Dedifferentiated amniotic fluid mesenchymal stem cell (primary cell): ENCODE measurements at regions not wholly inside any gene's neighbourhood (a gene's known extent, or its start where the extent isn't known, plus 50 kb on each side); places are given as distances from the start of the nearest gene placed in this dataset.

Source experiments
- DNase-seq: peaks from one replicate; pipeline ENCODE4 v3.0.0-alpha.2; 2016; ENCODE audit errors: extremely low spot score

DNA sequence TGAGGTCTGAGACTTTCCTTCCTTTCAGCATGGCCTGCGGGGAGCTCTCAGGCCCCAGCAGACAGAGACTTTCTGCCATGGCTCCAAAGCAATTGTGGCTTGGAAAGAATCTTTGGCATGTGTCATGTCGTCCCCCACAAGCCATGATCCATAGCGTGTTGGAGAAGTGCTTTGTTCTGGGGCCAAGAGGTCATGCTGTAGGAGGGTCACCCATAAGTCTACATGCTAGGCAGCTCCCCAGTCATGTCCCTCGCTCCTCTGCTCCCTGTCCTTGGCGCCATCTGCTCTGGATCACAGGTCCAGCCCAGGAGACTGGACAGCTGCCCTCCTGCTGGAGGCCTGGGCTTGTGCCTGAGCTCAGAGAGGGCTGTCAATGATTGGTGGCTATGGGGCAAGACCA, 78.8 kb upstream of the LCLAT1 start:
- DNase-seq: no peak

DNA sequence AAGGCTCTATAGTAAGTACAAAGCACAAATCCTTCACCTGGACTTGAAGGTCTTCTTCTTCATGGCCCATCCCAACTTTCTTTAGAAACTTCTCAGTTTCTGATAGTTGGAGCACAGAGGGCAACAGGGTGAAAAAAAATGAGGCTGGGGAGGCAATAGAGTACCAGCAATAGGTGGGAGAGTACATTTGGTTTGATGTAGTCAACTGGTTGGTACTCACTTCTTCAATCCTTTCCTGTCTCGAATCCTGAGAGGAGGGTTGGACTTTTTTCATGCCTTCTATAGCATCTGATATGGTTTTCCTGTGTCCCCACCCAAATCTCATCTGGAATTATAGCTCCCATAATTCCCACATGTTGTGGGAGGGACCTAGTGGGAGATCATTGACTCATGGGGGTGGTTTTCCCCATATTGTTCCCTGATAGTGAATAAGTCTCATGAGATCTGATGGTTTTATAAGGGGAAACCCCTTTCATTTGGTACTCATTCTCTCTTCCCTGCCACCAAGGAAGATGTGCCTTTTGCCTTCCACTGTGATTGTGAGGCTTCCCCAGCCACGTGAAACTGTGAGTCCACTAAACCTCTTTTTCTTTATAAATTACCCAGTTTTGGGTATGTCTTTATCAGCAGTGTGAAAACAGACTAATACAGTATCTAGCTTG, 75.9 kb upstream of the LCLAT1 start:
- no peak for DNase-seq

DNA sequence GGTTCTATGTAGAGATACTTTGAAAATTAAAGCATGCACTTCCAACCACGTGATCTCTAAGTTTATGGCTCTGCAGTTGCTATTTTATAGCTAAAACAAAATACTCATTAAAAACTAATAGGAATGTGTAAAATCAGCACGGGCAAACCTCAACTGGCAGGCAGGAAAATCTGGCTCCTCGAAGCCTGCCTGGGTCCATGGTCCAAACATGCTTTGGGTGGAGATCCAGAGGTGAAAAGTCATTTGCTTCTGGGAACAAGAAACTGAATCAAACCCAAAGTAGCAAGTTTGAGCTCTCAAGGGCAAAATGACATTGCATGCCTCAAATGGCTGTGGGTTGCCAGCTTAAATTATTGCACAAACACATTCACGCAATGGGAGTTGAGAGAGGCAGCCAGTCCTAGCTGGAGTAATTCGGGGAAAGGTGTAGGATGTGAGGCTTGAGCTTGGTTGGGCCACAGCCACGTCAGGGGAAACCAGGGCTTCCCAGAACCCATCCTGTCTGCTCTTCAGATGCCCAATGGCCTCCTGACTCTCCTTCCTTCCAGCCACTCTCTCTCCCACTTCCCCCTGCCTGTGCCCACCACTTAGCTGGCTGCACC, 75.2 kb upstream of the LCLAT1 start:
- no peak for DNase-seq

DNA sequence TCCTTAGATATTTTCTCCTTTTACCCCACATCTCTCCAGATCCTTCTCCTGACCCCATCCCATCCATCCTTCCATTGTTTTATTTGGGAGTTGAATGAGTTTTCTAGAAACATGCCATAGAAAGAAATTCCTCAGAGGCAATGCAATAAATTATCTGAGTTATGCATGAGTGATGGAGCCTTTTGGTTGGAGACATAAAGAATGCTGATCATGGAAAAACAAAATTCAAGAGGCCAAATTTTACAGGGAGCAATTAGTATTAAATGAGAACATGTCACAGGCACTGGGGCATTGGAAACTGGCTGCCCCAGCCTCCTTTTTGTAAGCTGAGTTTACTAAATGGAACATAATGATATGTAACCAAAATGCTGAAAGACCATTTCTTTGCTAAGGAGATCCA, 74.2 kb upstream of the LCLAT1 start:
- DNase-seq: no peak

DNA sequence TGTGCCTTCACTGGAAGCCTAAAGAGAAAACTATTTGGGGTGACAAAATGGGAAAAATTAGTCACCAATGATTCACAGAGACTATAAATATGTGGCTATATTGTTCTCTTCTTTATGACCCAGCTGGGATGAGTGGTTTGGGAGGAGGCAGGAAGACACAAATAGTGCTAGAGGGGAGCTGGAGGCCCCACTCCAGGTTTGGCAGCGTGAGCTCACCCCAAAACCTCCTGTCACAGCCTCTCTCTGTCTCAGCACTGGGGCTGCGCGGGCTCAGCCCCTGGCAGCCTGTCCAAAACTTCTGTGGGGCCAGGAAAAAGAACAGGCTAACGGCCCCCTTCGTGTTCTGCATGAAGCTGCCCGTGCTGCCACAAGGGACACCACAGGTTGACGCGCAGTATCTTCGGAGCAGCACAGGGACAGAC, 73.2 kb upstream of the LCLAT1 start:
- DNase-seq: peak; percentile 64

- DNase-seq: no peak
These were observed 72.7 kb upstream of the LCLAT1 start for GRCh38 chr2:30374380-30374779.

- no peak for DNase-seq
These were observed 71.1 kb upstream of the LCLAT1 start for GRCh38 chr2:30375915-30376314.

GRCh38 chr2:30379481-30379880, 67.6 kb upstream of the LCLAT1 start:
- DNase-seq: no peak

DNA sequence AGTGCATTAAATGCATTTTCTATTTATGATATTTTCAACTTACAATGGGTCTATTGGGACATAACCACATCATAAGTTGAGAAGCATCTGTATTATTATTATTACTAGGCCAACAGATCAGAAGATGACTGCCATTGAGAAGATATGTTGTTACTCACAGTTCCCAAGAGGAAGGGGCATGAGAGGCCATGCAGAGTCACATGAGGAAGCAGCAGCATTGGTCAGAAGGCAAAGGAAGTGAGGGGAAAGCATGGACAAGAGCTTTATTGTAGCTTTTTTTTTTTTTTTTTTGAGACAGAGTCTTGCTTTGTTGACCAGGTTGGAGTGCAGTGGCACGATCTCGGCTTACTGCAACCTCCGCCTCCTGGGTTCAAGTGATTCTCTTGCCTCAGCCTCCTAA, 66.2 kb upstream of the LCLAT1 start:
- no peak for DNase-seq

DNA sequence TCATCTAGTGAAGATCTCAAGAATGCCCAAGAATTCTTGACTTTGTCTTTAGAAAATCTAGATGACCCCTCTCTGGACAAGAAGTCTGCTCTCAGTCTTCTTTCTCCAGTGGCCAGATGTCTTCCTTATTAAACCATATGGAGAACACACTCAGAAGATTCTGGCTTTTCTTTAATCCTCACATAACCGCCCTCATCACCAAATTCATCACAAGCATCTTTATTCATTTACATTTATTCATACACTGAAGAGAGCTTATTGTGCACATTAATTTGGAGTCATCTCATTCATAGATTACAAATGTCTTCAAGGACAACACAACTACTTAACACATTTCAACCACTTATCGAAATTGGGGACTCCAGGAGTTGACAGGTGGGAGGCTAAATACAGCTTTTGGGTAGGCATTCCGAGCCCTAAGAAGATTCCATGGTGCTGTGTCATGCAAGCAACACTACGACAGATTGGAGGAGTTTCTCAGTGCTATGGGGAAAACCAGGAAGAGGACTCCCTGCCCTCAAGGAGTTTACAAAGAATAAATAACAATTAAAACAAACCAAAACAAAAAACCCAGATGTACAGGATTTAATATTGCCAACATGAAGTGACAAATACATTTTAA, 64.8 kb upstream of the LCLAT1 start:
- DNase-seq: no peak

GRCh38 chr2:30382995-30383394, 64.1 kb upstream of the LCLAT1 start:
- DNase-seq: no peak

DNA sequence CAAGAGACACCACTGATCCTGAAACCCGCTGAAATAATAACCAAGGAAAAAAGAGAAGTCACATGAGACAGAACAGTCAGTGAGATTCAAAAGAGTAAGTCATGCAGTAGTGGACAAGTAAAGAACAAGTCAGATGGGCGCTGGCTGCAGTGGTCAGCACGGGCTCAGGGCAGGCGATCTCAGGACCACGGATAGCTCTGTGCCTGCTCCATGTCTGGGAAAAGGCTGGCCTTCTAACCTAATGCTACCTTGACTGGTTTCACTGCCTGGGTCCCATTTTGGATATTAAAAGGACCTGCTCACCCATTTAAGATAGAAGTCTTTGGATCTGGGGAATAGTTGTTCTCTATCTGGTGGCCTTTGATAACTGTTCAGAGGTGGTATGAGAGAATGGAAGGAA, 61.7 kb upstream of the LCLAT1 start:
- DNase-seq: no peak

DNA sequence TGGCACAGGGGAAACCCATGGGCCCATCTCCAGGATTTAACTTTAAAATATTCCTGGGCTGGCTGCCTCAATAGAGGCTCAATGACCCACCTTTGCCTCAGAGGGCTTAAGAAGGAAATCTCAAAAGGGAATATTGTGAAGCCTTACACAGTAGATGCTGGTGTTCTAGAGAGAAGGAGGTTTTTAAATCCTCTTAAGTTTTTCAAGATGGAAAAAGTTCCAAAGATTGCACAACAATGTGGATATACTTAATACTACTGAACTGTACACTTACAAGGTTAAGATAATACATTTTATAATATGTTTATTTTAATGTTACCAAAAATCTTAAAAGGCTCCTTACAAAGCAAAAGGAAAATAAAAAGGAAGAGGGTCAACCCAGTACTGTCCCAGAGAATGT, 54.9 kb upstream of the LCLAT1 start:
- DNase-seq: no peak

DNA sequence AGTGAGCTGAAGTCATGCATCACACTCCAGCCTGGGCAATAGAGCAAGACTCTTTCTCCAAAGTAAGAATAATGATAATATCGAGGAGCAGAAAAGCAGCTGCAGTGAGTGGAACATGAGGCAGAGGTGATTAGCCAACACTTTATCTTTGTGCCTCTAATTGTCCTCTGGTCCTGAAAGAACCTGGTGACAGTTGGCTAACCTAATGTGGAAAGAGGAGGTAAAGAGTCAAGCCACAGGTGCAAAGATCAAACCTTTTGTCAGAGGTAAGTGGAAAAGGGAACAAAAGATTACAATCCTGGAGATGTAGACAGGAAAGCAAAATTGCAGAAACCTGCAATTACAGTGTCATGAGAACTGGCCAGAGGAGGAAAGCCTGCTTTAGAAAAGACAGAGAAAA, 53.5 kb upstream of the LCLAT1 start:
- DNase-seq: no peak

DNA sequence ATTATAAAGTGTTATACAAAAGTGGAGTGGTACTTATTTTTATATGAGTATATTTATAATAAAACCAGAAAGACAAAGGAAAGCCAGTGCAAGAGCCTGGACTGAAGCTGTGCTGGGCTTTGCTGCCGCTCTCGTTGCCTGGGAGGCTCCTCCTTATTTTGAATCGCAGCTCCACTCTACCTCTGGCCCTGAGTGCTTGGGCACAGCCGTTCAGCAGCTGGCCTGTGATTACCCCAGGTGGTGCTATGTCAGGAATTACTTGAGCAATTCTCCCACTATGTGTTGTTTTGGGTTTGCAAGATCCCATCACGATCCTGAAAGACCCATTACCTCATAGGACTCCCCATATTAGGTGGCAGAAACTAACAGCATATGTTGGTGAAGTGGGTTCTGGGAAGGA, 53.0 kb upstream of the LCLAT1 start:
- no peak for DNase-seq

DNA sequence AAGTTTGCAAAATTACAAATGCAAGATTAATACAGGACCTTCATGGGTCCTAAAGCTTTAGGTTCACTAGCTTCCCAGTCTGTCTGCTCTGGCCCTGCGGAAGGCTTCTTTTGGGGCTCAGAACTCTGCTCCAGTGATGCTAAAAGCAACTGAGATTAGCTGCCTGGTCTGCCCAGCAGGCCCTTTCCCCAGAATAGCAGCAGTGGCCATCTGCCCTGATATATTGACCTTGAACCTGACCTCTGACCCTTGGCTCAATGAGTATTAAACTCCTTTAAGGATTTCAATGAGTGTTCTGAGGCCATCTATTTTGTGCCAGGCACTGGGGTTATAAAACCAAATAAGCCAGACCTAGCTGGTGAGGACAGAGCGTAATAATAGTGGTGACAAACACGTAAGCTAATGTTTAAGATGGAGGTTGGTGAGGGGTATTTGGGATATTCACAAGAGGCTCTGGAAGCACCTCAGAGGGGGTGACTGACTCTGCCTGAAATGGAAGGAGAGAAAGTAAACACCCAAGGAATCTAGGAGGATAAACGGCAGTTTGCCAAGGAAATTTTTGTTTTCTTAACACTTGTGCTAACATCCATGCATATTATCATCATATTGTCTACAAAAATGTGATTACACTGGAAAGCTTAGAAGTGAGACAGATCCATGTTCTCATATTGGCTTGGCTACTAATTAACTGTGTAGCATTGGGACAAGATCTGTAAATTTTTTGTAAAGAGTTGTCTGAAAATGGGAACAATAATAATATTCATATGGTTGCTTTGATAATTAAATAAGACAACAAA, 50.4 kb upstream of the LCLAT1 start:
- DNase-seq: no peak
